HEK293T (cell line): ENCODE measurements at regions not wholly inside any gene's neighbourhood (a gene's known extent, or its start where the extent isn't known, plus 50 kb on each side); places are given as distances from the start of the nearest gene placed in this dataset.

Experiments used
- ARNT ChIP-seq: fragments of 450-650 bp; IDR thresholded peaks from 2 replicates; pipeline ENCODE4 v1.6.1; 2017; ENCODE audit warnings: mild to moderate bottlenecking
- BHLHE40 ChIP-seq: fragments of 450-650 bp; IDR thresholded peaks from 2 replicates; pipeline ENCODE4 v1.6.1; 2016; ENCODE audit warnings: mild to moderate bottlenecking, moderate library complexity, borderline replicate concordance
- PKNOX1 ChIP-seq: fragments of 450-650 bp; IDR thresholded peaks from 2 replicates; pipeline ENCODE4 v1.6.1; 2016
- SP1 ChIP-seq: fragments of 450-650 bp; IDR thresholded peaks from 2 replicates; pipeline ENCODE4 v1.6.1; 2017

GRCh38 chr5:125120012-125120411 lies 373.6 kb upstream of the ZNF608 start:
- TF ChIP-seq SP1 (no peak), PKNOX1 (no peak), BHLHE40 (no peak), ARNT (no peak)
